ENCODE measurements at regions not wholly inside any gene's neighbourhood (a gene's known extent, or its start where the extent isn't known, plus 50 kb on each side); places are given as distances from the start of the nearest gene placed in this dataset.

DNA sequence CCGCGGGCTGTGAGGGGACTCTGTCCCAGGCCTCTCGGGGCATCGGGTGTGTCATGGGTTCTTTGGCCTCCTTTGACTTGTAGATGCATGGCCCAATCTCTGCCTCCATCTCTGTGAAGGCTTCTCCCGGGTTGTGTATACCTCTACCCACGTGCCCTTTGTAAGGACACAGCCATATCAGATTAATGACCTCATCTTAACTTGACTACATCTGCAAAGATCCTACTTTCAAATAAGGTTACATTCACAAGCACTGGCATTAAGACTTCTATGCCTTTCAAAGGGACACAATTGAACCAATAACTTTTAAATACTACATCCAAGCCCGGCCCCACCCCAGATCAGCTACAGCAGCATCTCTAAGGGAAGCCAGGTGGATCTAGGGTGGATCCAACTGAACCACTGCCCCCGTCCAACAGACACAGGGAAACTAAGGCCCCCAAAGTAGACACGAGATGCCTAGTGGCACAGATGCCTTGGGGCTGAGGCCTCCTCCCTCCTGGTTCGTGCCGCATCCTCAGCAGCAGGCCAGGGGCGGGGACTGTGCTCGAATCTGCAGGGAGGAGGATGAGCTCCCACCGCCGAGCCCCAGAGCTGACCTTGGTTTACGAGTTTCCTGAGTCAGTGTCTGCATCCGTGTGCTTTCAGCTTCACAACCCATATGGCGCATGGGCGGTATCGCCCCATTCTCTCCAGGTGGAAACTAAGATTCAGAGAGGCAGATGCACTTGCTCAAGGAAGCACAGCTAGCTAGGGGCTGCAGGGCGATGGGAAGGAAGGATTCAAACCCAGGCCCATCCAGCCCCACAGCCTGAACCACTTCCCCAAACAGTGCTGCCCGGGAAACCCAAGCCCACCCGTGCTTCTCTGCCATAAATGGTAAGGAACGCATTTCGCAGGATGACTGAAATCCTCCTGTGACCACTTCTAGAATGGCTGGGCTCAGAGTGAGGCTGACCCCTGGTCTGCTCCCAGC, 353.3 kb downstream of the C16orf95 start:
- DNase-seq, result no peak

DNA sequence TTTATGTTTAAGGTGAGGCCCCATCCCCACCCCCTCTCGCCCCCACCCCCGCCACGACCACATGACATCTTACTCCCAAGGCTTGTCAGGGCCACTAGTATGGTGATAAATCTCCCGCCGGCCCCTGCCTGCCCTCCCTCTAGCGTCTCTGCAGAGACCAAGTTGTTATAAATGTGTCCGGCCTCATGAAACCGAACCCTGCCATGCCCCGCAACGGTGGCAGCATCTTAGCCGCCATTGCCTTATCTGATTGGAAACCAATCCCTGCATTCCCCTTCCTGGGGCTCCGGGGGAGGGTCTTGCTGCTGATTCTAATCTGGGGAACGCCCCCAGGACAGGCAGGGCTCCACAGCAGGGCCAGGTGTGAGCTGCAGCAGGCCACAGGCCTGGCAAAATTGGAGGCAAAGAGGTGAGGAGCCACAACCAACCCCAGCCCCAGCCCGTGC, 352.4 kb downstream of the C16orf95 start:
- DNase-seq, result no peak

DNA sequence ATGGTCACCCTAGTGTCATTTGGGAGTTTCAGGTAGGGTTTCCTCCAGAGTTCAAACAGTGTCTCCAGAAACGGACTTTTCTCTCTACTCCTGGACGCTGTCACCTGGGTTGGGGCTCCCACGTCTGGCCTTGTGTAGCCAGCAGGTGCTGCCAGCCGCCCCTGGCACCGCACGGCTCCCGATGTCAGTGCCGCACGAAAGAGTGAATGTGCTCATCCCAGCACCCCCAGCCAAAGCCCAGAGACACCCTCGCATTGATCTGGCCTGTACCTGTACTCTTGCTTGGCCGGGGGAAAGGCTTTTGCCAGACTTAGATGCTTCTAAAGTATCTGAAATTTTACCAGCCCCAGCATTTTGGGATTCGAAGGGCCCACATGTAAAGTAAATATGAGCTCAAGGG, 351.9 kb downstream of the C16orf95 start:
- DNase-seq, result no peak

DNA sequence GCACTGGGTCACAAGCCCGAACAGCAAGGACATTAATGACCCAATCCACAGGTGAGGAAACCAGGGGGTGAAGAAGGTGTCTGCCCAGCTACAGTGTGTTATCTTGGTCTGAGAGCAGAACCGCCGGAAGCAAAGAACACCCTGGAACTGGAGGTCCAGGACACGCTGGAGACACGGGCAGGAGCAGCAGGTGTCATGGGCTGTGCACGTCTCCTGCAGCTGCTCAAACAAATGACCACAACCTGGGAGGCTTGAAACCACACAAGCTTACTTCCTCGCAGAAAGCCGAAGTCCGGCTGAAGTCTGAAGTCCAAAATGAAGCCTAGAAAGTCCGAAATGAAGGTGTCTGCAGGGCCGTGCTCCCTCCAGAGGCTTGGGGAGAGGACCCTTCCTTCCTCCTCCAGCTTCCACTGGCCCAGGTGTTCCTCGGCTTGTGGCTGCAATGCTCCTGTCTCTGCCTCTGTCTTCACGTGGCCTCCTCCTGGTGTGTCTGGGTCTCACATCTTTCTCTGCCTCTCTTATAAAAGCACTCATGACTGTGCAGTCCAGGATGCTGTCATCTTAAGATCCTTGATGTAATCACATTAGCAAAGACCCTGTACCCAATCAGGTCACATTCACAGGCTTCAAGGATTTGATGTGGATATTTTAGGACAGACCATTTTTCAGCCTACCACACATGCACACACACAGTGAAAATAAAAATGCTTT, 351.2 kb downstream of the C16orf95 start:
- no peak for DNase-seq

DNA sequence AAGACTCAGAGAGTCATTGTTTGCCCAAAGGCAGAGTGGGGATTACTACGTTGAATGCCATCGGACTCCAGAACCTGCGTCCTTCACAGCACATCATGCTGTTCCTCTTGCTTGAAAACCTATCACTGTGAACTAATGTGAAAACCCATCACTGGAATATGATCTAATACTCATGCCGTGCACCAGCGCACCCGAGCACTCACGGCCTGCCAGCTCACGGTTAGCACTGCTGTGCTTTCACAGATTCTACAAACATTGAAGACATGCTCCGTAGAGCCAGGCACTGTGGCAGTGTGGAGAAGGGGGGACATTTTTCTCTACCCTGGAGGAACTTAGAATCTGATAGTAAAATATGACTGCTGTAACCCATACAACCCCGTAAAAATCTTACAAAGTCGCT, 350.4 kb downstream of the C16orf95 start:
- DNase-seq, result no peak

DNA sequence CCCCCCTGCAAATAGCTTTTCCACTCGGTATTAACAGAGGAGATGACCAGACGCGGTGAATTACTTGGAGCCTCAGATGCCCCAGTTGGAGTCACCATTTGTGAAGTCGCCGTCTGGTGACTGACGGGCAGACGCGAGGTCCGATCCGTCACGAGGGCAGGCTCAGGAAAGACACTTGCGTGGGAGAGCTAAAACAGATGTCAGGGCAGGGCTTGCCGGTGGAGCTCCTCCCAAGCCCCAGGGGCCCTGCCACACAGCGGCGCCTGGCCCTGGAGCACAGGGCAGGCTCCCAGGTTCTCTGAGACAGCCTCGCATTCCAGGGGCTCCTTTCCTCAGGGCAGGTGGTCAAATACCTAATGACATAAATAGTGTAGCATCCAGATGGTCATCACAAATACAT, 348.3 kb downstream of the C16orf95 start:
- DNase-seq, result no peak

DNA sequence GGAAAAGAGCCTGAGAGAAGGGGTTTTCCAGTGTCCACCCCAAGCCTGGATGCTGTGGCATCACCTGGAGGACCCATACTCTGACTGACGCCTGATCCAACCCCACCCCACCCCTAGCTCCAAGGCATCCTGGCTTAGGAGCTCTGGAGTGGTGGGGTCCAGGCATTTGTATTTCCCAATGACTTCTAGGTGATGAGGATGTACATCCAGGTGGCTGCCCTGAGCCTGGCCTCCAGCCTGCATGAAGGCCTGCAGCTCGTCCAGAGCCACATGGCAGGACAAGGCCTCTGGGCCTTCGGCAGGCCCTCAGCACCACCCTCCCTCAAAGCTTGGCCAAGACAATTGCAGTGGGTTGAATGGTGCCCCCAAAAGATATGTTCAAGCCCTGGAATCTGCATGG, 347.5 kb downstream of the C16orf95 start:
- no peak for DNase-seq

DNA sequence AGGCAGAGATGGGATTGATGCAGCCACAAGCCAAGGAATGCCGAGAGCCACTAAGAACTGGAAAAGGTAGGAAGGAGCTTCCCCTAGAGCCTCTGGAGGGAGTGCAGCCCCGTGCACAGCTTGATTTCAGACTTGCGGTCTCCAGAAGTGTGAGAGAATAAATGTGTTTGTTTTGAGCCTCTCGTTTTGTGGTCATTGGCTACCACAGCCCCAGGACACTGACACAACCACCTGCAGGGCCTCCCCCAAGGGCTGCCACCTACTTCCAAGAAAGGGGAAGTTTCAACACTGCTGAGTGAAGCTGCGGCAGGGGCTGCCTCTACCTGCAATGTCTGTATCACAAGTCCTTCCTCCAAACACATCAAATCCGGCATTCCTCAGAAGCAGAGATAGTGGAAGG, 346.9 kb downstream of the C16orf95 start:
- DNase-seq, result no peak

DNA sequence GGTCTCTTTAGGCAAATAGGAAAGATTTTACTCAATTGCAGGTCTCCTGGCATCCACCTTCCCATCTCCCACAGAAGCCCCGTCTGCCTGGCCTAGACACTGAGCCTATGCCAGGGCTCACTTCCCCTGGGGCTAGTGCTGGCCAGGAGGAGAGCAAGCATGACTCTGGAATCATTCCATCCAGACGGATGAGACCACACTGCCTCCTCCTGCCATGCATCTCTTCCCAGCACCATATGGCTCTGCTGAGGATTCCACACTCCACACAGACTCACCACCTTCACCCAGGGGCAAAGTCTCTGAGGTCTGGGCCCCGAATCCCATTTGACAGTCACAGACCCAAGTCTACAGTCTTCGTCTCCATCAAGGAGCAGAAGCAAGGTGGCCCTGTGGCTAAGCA, 346.5 kb downstream of the C16orf95 start:
- DNase-seq, result no peak

DNA sequence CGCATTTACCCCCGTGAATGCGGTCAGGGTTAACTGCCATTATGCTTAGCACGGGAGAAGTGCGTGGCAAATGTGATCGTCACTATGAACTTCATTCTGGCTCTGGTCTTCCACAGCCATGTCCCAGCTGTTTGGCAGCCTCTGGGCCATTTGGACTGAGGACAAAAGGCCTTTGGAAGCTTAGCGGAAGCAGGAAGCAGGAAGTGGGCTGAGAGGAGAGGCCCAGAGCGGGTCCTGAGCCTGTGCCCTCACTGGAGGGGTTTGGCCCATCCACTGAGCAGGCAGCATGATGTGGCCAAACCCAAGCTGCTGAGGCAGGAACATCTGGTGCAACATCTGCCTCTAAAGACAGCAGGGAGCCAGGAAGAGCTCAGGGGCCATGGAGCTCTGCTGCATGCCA, 345.9 kb downstream of the C16orf95 start:
- no peak for DNase-seq

DNA sequence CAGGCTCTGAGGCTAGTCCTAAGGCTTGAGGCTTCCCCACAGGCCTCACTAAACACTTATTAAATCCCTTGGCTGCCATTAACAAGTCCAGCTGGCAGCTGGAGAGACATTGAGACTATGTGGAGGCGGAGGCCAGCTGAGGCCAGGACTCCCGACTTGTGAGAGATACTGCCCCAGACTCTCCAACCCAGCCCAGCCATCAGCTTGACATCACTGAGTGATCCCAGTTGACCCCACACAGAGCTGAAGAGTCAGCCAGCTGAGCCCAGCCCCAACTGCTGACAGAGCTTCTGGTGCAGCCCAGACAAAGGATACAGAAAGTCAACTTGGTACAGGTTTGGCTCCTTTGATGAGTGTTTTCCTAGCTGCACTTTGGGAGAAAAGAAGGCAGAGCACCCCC, 343.1 kb downstream of the C16orf95 start:
- no peak for DNase-seq

DNA sequence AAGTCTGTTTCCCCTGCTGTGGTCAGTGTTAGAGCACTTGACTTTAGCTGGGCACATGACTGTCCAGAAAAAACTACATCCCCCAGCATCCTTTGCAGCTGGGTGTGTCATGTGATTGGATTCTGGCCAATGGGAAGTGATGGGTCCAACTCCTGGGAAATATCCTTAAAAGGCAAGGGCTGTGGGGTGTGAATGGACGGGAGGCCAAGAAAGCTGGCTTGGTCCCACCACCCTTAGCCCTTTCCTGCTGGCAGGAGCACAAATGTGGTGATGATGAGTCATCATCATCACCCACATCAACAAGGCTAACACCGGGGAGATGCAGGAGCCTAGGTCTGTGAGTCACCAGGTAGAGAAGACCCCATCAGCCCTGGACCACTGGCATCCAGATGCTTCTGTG, 341.7 kb downstream of the C16orf95 start:
- DNase-seq, result no peak

DNA sequence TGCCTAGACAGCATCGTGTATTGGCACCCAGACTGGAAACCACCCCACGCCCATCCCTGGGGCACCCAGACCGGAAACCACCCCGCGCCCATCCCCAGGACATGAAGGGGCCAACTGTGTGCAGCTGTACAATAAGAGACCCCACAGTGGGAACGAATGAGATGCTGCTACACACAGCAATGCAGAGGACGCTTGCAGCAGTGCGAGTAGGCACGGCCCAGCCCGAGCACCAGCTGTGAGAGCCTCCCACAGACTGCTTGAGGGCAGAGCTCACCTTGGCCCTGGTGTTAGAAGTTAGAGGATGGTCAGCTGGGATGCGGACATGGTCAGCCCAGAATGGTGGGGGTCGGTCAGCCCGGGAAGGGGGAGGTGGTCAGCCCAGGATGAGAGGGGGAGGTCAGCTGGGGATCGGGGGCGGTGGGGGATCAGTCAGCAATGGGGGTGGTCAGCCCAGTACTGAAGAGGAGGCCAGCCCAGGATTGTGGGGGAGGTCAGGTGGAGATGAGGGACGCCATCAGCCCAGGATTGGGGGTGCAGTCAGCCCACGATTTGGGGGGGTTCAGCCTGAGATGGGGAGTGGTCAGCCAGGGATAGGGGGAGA, 340.0 kb downstream of the C16orf95 start:
- DNase-seq, result no peak

DNA sequence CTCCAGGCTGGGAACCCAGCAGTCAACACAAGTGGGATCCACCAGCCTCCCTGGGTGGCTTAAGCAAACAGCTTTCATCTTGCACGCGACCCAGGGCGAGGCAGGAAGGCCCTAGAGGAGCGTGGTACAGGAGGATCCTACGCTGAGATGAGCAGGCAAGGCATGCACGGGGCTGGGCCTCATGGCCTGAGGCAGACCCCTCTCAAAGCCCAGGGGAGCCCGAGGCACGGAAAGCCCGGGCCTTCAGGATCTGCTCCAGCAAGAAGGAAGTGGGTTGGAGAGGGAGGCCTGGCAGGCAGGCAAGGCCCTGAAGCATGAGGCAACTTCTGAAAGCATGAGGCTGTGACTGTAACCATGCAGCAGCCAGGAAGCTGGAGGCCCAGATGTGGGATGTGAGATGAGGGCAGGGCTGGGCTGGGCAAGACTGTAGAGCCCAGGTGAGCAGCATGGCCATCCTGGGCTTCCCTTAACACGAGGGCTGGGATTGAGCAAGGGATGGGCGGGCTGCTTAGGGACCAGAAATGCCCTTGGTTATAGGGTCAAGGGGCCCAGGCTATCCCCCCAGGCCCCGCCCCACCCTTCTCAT, 338.7 kb downstream of the C16orf95 start:
- no peak for DNase-seq

DNA sequence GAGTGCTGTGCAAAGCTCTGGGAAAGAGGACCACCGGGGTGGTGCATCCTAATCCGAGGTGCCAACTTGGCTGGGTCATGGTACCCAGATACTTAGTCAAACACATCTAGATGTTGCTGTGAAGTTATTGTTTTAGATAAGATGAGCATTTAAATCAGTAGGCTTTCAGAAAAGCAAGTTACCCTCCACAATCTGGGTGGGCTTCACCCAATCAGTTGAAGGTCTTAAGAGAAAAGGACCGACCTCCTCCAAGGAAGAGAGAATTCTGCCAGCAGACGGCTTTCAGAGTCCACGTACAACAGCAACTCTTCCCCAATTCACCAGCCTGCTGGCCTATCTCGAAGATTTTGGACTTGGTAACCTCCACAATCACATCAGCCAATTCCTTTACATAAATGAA, 338.1 kb downstream of the C16orf95 start:
- DNase-seq, result no peak

DNA sequence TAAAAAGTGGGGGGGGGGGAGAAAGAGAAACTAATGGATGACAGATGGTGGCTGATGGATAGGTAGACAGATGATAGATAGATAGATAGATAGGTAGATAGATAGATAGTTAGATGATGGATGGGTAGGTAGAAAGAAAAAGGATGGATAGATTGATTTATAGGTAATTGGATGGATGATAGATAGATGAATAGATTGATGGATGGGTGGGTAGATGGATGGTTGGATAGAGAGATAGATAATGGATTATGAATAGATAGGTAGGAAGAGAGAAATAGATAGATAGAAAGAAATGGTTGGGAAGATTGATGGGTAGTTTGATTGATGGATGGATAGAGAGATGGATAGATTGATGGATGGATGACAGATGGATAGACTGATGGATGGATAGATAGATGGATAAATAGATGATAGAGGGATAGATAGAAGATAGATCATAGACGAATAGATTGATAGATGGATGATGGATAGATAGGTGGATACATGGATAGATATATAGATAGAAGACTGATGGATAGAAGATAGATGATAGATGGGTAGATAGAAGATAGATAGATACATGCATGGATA, 337.1 kb downstream of the C16orf95 start:
- no peak for DNase-seq

DNA sequence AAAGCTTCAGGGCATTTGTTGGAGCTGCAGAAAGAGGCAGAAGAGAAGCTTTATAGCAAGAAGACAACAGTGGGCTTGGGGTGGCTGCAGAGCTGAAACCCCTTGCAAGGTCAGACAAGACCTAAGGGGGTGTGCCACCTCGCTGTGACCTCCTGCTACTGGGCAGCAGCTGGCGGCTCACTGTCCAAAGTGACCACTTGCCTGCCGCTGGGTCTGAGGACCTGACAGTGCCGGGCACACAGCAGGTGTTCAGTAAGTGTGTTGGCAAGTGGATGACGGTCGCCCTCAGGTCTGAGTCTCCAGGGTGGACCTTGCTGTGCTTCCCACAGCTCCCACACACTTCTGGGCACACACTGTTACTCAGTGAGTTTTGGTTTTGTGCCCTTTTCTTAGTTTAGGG, 336.5 kb downstream of the C16orf95 start:
- DNase-seq, result no peak

DNA sequence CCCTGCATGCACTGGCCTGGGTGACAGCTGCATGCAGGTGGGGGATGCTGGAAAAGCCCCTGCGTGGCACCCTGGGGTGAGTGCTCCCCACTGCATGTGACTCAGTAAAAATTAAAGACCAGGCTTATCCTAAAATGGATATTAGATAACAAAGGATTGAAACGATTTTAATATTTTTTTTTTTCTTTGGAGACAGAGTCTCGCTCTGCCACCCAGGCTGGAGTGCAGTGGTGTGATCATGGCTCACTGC, 334.9 kb downstream of the C16orf95 start:
- no peak for DNase-seq

DNA sequence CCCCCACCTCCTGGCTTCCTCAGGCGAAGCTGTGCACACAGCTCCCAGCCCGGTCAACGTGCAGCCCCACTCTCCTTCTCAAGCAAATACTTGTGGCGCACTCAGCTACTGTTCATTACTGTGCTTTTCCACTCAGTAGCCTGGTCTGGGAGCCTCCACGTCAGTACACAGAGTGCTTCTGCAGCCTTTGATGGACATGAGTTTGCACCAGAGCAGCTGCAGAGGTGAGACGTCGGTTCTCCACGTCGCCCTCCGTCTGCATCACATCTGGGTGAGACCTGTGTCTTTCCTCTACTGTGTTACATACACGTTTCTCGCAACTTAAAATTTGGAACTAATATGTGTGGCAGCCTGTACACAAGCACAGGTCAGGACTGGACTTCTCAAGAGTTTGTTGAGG, 334.3 kb downstream of the C16orf95 start:
- DNase-seq, result no peak

DNA sequence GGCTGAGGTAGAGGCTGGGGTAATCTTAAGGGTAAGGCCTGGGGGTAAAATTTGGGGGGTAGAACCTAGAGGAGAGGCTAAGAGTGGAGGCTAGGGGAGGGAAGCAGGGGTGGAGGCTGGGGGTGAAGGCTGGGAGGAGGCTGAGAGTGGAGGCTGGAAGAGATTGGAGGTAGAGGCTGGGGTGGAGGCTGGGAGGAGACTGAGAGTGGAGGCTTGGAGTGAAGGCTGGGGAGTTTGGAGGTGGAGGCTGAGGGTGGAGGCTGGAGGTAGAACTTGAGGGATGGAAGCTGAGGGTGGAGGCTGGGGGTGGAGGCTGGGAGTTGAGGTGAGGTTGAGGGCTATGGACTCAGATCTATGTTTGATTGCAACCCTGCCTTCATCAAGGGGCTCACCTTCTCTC, 333.6 kb downstream of the C16orf95 start:
- no peak for DNase-seq

DNA sequence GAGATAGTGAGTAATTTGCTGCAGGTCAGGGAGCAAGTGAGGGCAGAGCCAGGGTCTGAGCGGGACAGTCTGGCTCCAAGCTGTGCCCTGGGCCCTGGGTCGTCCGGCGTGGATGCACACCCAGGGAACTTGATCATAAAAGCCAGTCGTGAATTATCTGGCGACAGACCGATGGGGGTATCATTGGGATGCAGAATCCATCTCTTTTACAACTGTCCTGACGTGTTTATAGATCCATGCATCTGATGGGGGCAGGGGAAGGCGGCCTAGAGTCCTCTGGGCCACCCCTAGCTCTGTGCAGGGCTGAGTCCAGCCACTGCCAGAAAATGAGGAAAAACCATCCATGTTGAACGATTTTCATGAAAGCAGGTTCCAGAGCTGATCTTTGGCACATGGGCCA, 332.8 kb downstream of the C16orf95 start:
- no peak for DNase-seq

DNA sequence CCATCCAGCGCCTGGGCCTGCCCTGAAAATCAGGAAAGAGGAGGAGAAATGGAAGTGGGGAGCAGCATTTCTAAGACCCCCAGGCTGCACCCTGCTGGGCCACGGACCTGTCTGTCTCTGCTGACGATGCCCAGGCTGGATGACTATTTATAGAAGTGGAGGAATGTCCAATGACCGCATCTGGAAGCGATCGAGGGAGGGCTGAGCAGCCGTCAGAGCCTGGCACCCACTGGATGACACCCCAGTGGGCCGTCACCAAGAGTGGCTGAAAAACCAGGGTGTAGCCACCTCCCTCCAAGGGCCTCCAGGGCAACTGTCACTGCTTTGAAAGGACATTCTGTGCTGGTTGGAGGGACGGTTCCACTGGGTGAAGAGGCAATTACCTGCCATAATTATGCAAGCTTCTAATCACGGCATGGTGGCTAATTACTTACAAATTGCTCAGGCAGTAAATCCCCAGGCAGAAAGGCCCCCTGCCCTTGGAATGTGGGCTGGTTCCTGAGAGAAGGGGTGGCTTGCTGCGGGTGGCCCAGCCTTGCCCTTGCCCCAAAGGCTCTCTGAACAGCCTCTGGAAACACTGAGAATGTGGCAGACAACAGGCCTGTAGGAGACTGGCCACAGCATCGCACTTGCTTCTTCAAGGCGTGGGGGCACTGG, 332.1 kb downstream of the C16orf95 start:
- no peak for DNase-seq

DNA sequence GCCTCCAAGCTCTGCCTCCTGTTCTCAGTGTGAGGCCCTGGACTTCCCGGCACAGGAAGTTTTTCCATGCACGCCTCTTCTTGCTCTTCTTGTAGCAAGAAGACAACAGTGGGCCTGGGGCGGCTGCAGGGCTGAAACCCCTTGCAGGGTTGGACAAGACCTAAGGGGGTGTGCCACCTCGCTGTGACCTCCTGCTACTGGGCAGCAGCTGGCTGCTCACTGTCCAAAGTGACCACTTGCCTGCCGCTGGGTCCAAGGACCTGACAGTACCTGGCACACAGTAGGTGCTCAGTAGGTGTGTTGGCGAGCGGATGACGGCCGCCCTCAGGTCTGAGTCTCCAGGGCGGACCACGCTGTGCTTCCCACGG, 331.6 kb downstream of the C16orf95 start:
- DNase-seq, result no peak
